HTR-8/SVneo (cell line): ENCODE measurements at regions not wholly inside any gene's neighbourhood (a gene's known extent, or its start where the extent isn't known, plus 50 kb on each side); places are given as distances from the start of the nearest gene placed in this dataset.
"Not testable (repeated sequence)": the region's sequence is repeated elsewhere in the genome, so short reads cannot be mapped to it uniquely, and the experiment has no call there.

Experiments used
- DNase-seq: peaks from one replicate; pipeline ENCODE4 v3.0.0; 2011; ENCODE audit warnings: low spot score, mixed read lengths; ENCODE audit not compliant: insufficient read length
- FAIRE-seq: peaks from 2 replicates; lab custom pipeline; 2011; peaks lifted over from hg19 to GRCh38; lab: Jason Lieb, UNC

- DNase-seq = no peak
Observed at GRCh38 chr3:34396956-34397355, 598.5 kb downstream of the PDCD6IP start.

GRCh38 chr3:34399401-34399800 is 601.0 kb downstream of the PDCD6IP start:
- DNase-seq = no peak
- FAIRE-seq = no peak

More at GRCh38 chr3:34396956-34397355, 598.5 kb downstream of the PDCD6IP start:
- FAIRE-seq = no peak

GRCh38 chr3:34405159-34405558 is 606.7 kb downstream of the PDCD6IP start:
- DNase-seq (no peak), FAIRE-seq (no peak)

GRCh38 chr3:34407281-34407680 is 608.9 kb downstream of the PDCD6IP start:
- FAIRE-seq = no peak
- DNase-seq = no peak

- DNase-seq (no peak), FAIRE-seq (no peak)
Observed at GRCh38 chr3:34408088-34408487, 609.7 kb downstream of the PDCD6IP start.

GRCh38 chr3:34411596-34411995 is 613.2 kb downstream of the PDCD6IP start:
- DNase-seq = no peak
- FAIRE-seq = no peak

- DNase-seq (no peak), FAIRE-seq (no peak)
Observed at GRCh38 chr3:34419801-34420200, 621.4 kb downstream of the PDCD6IP start.

GRCh38 chr3:34421762-34422161 is 623.3 kb downstream of the PDCD6IP start:
- FAIRE-seq (no peak), DNase-seq (no peak)

GRCh38 chr3:34439796-34440195 is 641.4 kb downstream of the PDCD6IP start:
- FAIRE-seq = no peak
- no peak for DNase-seq

- FAIRE-seq = no peak
- DNase-seq = no peak
Observed at GRCh38 chr3:34444137-34444536, 645.7 kb downstream of the PDCD6IP start.

- no peak for FAIRE-seq
- no peak for DNase-seq
Observed at GRCh38 chr3:34449305-34449704, 650.9 kb downstream of the PDCD6IP start.

- FAIRE-seq = no peak
- no peak for DNase-seq
Observed at GRCh38 chr3:34463414-34463813, 665.0 kb downstream of the PDCD6IP start.

- no peak for FAIRE-seq
Observed at GRCh38 chr3:34464646-34465045, 666.2 kb downstream of the PDCD6IP start.

GRCh38 chr3:34475851-34476250 is 677.4 kb downstream of the PDCD6IP start:
- FAIRE-seq (no peak), DNase-seq (no peak)

More at GRCh38 chr3:34464646-34465045, 666.2 kb downstream of the PDCD6IP start:
- DNase-seq = no peak

GRCh38 chr3:34483311-34483887 is 685.0 kb downstream of the PDCD6IP start:
- FAIRE-seq (no peak), DNase-seq (no peak)

- DNase-seq = no peak
- FAIRE-seq = no peak
Observed at GRCh38 chr3:34504366-34504765, 705.9 kb downstream of the PDCD6IP start.

GRCh38 chr3:34504775-34505174 is 706.3 kb downstream of the PDCD6IP start:
- FAIRE-seq = no peak
- no peak for DNase-seq

- FAIRE-seq (no peak), DNase-seq (no peak)
Observed at GRCh38 chr3:34508732-34509131, 710.3 kb downstream of the PDCD6IP start.

GRCh38 chr3:34511891-34512290 is 713.5 kb downstream of the PDCD6IP start:
- no peak for DNase-seq
- FAIRE-seq = no peak

- FAIRE-seq, DNase-seq: not testable (repeated sequence)
Observed at GRCh38 chr3:34519008-34519407, 720.6 kb downstream of the PDCD6IP start.

GRCh38 chr3:34531156-34531555 is 732.7 kb downstream of the PDCD6IP start:
- FAIRE-seq (no peak), DNase-seq (no peak)

- no peak for FAIRE-seq
- DNase-seq = no peak
Observed at GRCh38 chr3:34533451-34533850, 735.0 kb downstream of the PDCD6IP start.
